HepG2 (cell line): ENCODE measurements at regions not wholly inside any gene's neighbourhood (a gene's known extent, or its start where the extent isn't known, plus 50 kb on each side); places are given as distances from the start of the nearest gene placed in this dataset.

Experiments
- ETV6 ChIP-seq: sonication (generic); formaldehyde crosslinking; conservative IDR thresholded peaks from 2 replicates; pipeline ENCODE4 v1.4.0; 2020; ENCODE audit warnings: missing genetic modification reagents
- FOXC1 ChIP-seq: sonication (generic); formaldehyde crosslinking; IDR thresholded peaks from 2 replicates; pipeline ENCODE4 v1.8.0; 2022; ENCODE audit warnings: mild to moderate bottlenecking, missing genetic modification reagents, borderline replicate concordance
- MLLT10 ChIP-seq: sonication (generic); formaldehyde crosslinking; IDR thresholded peaks from 2 replicates; pipeline ENCODE4 v1.4.0; 2020; ENCODE audit warnings: missing genetic modification reagents
- ZIK1 ChIP-seq: sonication (generic); formaldehyde crosslinking; IDR thresholded peaks from 2 replicates; pipeline ENCODE4 v1.5.0; 2020; ENCODE audit warnings: mild to moderate bottlenecking, low read depth, missing genetic modification reagents, borderline replicate concordance
- ZNF780A ChIP-seq: sonication (generic); formaldehyde crosslinking; IDR thresholded peaks from 2 replicates; pipeline ENCODE4 v1.8.0; 2022; ENCODE audit warnings: mild to moderate bottlenecking, missing genetic modification reagents, moderate library complexity
- TF ChIP-seq, protein P1 (sequence below): sonication (generic); formaldehyde crosslinking; IDR thresholded peaks from 2 replicates; pipeline ENCODE4 v1.4.0; 2020; ENCODE audit warnings: low read depth, mild to moderate bottlenecking, missing genetic modification reagents
- TF ChIP-seq, protein P2 (sequence below), 2 experiments: IDR thresholded peaks; 2 replicates each; pipeline ENCODE4 v1.6.1; 2011 to 2012; ENCODE audit warnings: low read length in 2 of 2, borderline replicate concordance in 1 of 2, low read depth in 1 of 2, mild to moderate bottlenecking in 1 of 2, moderate library complexity in 1 of 2
- TF ChIP-seq, protein P3 (sequence below): sonication (generic); formaldehyde crosslinking; IDR thresholded peaks from 2 replicates; pipeline ENCODE4 v1.5.0; 2020; ENCODE audit warnings: mild to moderate bottlenecking, missing genetic modification reagents, moderate library complexity
- TF ChIP-seq, protein P4 (sequence below): sonication (generic); formaldehyde crosslinking; IDR thresholded peaks from 2 replicates; pipeline ENCODE4 v1.9.0; 2022; ENCODE audit warnings: missing genetic modification reagents, mild to moderate bottlenecking, borderline replicate concordance

DNA sequence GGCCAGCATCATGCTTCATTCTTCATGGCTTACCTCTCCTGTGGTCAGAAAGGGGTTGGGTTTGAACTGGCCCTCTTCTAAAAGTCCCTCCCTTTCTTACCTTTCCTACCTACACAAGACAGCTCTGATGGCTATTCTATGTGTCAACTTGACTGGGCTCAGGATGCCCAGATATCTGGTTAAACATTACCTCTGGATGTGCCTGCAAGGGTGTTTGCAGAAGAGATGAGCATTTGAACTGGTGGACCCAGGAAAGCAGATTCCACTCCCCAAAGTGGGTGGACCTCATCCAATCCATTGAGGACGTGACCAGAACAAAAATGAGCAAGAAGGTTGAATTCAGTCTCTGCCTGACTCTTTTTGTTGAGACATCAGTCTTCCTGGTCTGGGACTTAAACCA lies 79.0 kb upstream of the TCF7L2 start:
- TF ChIP-seq ZNF780A (CRISPR knock-in tag) (no peak), ETV6 (CRISPR knock-in tag) (no peak), FOXC1 (CRISPR knock-in tag) (no peak), ZIK1 (CRISPR knock-in tag) (no peak), MLLT10 (no peak)
- TF ChIP-seq, protein P1, sequence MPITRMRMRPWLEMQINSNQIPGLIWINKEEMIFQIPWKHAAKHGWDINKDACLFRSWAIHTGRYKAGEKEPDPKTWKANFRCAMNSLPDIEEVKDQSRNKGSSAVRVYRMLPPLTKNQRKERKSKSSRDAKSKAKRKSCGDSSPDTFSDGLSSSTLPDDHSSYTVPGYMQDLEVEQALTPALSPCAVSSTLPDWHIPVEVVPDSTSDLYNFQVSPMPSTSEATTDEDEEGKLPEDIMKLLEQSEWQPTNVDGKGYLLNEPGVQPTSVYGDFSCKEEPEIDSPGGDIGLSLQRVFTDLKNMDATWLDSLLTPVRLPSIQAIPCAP, result no peak
- TF ChIP-seq, protein P2, sequence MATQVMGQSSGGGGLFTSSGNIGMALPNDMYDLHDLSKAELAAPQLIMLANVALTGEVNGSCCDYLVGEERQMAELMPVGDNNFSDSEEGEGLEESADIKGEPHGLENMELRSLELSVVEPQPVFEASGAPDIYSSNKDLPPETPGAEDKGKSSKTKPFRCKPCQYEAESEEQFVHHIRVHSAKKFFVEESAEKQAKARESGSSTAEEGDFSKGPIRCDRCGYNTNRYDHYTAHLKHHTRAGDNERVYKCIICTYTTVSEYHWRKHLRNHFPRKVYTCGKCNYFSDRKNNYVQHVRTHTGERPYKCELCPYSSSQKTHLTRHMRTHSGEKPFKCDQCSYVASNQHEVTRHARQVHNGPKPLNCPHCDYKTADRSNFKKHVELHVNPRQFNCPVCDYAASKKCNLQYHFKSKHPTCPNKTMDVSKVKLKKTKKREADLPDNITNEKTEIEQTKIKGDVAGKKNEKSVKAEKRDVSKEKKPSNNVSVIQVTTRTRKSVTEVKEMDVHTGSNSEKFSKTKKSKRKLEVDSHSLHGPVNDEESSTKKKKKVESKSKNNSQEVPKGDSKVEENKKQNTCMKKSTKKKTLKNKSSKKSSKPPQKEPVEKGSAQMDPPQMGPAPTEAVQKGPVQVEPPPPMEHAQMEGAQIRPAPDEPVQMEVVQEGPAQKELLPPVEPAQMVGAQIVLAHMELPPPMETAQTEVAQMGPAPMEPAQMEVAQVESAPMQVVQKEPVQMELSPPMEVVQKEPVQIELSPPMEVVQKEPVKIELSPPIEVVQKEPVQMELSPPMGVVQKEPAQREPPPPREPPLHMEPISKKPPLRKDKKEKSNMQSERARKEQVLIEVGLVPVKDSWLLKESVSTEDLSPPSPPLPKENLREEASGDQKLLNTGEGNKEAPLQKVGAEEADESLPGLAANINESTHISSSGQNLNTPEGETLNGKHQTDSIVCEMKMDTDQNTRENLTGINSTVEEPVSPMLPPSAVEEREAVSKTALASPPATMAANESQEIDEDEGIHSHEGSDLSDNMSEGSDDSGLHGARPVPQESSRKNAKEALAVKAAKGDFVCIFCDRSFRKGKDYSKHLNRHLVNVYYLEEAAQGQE (IDR thresholded peaks at IDR 0.05; ENCODE audit: borderline replicate concordance in 1 of 2, low read depth in 1 of 2, low read length in 2 of 2), result no peak
- TF ChIP-seq, protein P3, sequence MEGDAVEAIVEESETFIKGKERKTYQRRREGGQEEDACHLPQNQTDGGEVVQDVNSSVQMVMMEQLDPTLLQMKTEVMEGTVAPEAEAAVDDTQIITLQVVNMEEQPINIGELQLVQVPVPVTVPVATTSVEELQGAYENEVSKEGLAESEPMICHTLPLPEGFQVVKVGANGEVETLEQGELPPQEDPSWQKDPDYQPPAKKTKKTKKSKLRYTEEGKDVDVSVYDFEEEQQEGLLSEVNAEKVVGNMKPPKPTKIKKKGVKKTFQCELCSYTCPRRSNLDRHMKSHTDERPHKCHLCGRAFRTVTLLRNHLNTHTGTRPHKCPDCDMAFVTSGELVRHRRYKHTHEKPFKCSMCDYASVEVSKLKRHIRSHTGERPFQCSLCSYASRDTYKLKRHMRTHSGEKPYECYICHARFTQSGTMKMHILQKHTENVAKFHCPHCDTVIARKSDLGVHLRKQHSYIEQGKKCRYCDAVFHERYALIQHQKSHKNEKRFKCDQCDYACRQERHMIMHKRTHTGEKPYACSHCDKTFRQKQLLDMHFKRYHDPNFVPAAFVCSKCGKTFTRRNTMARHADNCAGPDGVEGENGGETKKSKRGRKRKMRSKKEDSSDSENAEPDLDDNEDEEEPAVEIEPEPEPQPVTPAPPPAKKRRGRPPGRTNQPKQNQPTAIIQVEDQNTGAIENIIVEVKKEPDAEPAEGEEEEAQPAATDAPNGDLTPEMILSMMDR, result no peak
- TF ChIP-seq, protein P4, sequence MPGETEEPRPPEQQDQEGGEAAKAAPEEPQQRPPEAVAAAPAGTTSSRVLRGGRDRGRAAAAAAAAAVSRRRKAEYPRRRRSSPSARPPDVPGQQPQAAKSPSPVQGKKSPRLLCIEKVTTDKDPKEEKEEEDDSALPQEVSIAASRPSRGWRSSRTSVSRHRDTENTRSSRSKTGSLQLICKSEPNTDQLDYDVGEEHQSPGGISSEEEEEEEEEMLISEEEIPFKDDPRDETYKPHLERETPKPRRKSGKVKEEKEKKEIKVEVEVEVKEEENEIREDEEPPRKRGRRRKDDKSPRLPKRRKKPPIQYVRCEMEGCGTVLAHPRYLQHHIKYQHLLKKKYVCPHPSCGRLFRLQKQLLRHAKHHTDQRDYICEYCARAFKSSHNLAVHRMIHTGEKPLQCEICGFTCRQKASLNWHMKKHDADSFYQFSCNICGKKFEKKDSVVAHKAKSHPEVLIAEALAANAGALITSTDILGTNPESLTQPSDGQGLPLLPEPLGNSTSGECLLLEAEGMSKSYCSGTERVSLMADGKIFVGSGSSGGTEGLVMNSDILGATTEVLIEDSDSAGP, result no peak
